OCI-LY7 (cell line): ENCODE measurements at regions not wholly inside any gene's neighbourhood (a gene's known extent, or its start where the extent isn't known, plus 50 kb on each side); places are given as distances from the start of the nearest gene placed in this dataset.

ENCODE experiments used
- BruUV-seq: library from RNA; stranded (reverse); fragments of 400-500 nt; replicated peaks from 2 replicates; lab custom pipeline; 2021; lab: Mats Ljungman, UMichigan
- CTCF ChIA-PET: fragments of 300-600 bp; sonication (Branson Sonifier 250); formaldehyde crosslinking; loops from one replicate; lab custom pipeline; 2022; ENCODE audit warnings: antibody characterized with exemption; ENCODE audit not compliant: unreplicated experiment; lab: Charles Lee
- POLR2A ChIA-PET: fragments of 300-600 bp; sonication (Branson Sonifier 250); formaldehyde crosslinking; loops from one replicate; lab custom pipeline; 2022; ENCODE audit warnings: antibody characterized with exemption; lab: Charles Lee
- DNase-seq: peaks from one replicate; pipeline ENCODE4 v3.0.0-alpha.2; 2015; ENCODE audit warnings: low spot score
- H2AFZ ChIP-seq: fragments of 200-600 bp; sonication (generic), shearing (Covaris generic); 2 replicates; pipeline ENCODE4 v1.6.1; 2014; ENCODE audit warnings: mild to moderate bottlenecking, antibody characterized with exemption, low read length, moderate library complexity
- H3K27ac ChIP-seq: fragments of 200-600 bp; sonication (generic); 2 replicates; pipeline ENCODE4 v1.5.1; 2014; ENCODE audit warnings: mixed run types, low read depth, mild to moderate bottlenecking, moderate library complexity, low read length, inconsistent platforms; ENCODE audit not compliant: poor library complexity, severe bottlenecking
- H3K36me3 ChIP-seq: fragments of 200-600 bp; sonication (generic); 2 replicates; pipeline ENCODE4 v1.6.1; 2014; ENCODE audit warnings: mild to moderate bottlenecking, antibody characterized with exemption, low read length, moderate library complexity, mixed read lengths; ENCODE audit not compliant: insufficient read depth
- H3K4me1 ChIP-seq: fragments of 200-600 bp; sonication (generic); 2 replicates; pipeline ENCODE4 v1.5.1; 2014; ENCODE audit warnings: mild to moderate bottlenecking, low read length; ENCODE audit not compliant: insufficient read depth, poor library complexity, severe bottlenecking
- H3K4me2 ChIP-seq: fragments of 200-600 bp; sonication (generic); 2 replicates; pipeline ENCODE4 v1.6.1; 2014; ENCODE audit warnings: mild to moderate bottlenecking, low read length
- H3K4me3 ChIP-seq: fragments of 200-600 bp; sonication (generic); 2 replicates; pipeline ENCODE4 v1.5.1; 2014; ENCODE audit warnings: mild to moderate bottlenecking, low read depth, low read length; ENCODE audit not compliant: poor library complexity, severe bottlenecking
- H3K79me2 ChIP-seq: fragments of 200-600 bp; sonication (generic); 2 replicates; pipeline ENCODE4 v1.6.1; 2016; ENCODE audit warnings: low read depth, mild to moderate bottlenecking, low read length, moderate library complexity, mixed read lengths; ENCODE audit not compliant: insufficient read depth
- H3K9me2 ChIP-seq: fragments of 200-600 bp; sonication (generic); 2 replicates; pipeline ENCODE4 v1.6.1; 2016; ENCODE audit warnings: mild to moderate bottlenecking, low read length, mixed read lengths; ENCODE audit not compliant: insufficient read depth
- H3K9me3 ChIP-seq: fragments of 200-600 bp; sonication (generic); 2 replicates; pipeline ENCODE4 v1.6.1; 2014; ENCODE audit warnings: mild to moderate bottlenecking, mixed run types, low read length, mixed read lengths
- H4K20me1 ChIP-seq: fragments of 200-600 bp; sonication (generic); 2 replicates; pipeline ENCODE4 v1.6.1; 2014; ENCODE audit warnings: mild to moderate bottlenecking, antibody characterized with exemption, low read length, moderate library complexity, mixed read lengths; ENCODE audit not compliant: insufficient read depth
- EZH2phosphoT487 ChIP-seq: fragments of 200-600 bp; sonication (generic); IDR thresholded peaks from 2 replicates; pipeline ENCODE4 v1.6.1; 2018; ENCODE audit warnings: low read depth, borderline replicate concordance, mild to moderate bottlenecking, mixed run types, antibody characterized with exemption, low read length, moderate library complexity, mixed read lengths
- intact Hi-C: fragments of 100-400 bp; cut with micrococcal nuclease; formaldehyde crosslinking; loops from one replicate; pipeline ENCODE4 v1.10.0; 2022; ENCODE audit not compliant: unreplicated experiment
- TF ChIP-seq, protein P1 (sequence below): fragments of 200-600 bp; sonication (generic); conservative IDR thresholded peaks from 2 replicates; pipeline ENCODE4 v1.5.1; 2014; ENCODE audit warnings: mild to moderate bottlenecking, antibody characterized with exemption, low read length, moderate library complexity, mixed read lengths

- ChIA-PET POLR2A (no interaction called here), CTCF (no interaction called here)
- Histone ChIP-seq H3K4me1 (no peaks in the 10 kb centered on the region), H3K36me3 (no peaks in the 10 kb centered on the region), H3K9me2 (no peaks in the 10 kb centered on the region), H4K20me1 (no peaks in the 10 kb centered on the region), H3K4me2 (no peak overlapping the region), H3K4me3 (no peak overlapping the region), H2AFZ (no peak overlapping the region), H3K27ac (no peak overlapping the region), H3K9me3 (no peaks in the 10 kb centered on the region), H3K79me2 (no peaks in the 10 kb centered on the region)
- TF ChIP-seq, protein P1, sequence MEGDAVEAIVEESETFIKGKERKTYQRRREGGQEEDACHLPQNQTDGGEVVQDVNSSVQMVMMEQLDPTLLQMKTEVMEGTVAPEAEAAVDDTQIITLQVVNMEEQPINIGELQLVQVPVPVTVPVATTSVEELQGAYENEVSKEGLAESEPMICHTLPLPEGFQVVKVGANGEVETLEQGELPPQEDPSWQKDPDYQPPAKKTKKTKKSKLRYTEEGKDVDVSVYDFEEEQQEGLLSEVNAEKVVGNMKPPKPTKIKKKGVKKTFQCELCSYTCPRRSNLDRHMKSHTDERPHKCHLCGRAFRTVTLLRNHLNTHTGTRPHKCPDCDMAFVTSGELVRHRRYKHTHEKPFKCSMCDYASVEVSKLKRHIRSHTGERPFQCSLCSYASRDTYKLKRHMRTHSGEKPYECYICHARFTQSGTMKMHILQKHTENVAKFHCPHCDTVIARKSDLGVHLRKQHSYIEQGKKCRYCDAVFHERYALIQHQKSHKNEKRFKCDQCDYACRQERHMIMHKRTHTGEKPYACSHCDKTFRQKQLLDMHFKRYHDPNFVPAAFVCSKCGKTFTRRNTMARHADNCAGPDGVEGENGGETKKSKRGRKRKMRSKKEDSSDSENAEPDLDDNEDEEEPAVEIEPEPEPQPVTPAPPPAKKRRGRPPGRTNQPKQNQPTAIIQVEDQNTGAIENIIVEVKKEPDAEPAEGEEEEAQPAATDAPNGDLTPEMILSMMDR = no peak
- TF ChIP-seq EZH2phosphoT487 = no peak
- intact Hi-C loops = no loop called here
- DNase-seq = no peak
- no TSS peak for BruUV-seq
Measured at GRCh38 chr7:67554986-67555385, 558.4 kb downstream of the TYW1 start.

GRCh38 chr7:67564959-67565358 is 568.3 kb downstream of the TYW1 start:
- H3K4me3 ChIP-seq = no peak overlapping the region
- H3K4me2 ChIP-seq = no peak overlapping the region
- no peaks in the 10 kb centered on the region for H3K9me3 ChIP-seq
- no TSS peak for BruUV-seq
- H3K79me2 ChIP-seq = no peaks in the 10 kb centered on the region
- POLR2A ChIA-PET = no interaction called here
- DNase-seq = no peak
- no peaks in the 10 kb centered on the region for H3K4me1 ChIP-seq
- H3K9me2 ChIP-seq = no peaks in the 10 kb centered on the region
- intact Hi-C loops = no loop called here
- no peaks in the 10 kb centered on the region for H3K36me3 ChIP-seq
- CTCF ChIA-PET = no interaction called here
- no peaks in the 10 kb centered on the region for H4K20me1 ChIP-seq
- no peak overlapping the region for H2AFZ ChIP-seq
- TF ChIP-seq, protein P1 = no peak
- no peak for TF ChIP-seq EZH2phosphoT487
- no peak overlapping the region for H3K27ac ChIP-seq

DNA sequence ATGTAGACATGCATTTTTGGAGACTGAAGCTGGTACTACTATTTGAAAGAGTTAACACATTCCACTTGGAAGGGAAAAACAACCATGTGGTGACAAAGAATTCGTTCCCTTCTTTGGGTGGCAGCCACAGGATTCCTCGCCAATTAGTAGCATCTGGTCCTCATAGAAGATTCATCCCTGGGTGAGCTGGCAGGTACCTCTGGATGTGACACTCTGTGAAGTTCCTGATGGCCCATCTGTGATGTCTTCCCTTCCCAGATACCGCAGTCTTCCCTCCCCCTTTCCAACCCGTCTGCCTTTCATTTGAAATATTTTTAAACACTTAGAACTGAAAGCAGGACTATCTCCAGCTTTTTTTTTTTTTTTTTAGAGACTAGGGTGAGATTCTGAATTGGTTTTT is 569.5 kb downstream of the TYW1 start:
- intact Hi-C loops = no loop called here
- Histone ChIP-seq H3K4me3 (no peak overlapping the region), H3K79me2 (no peaks in the 10 kb centered on the region), H3K4me1 (no peaks in the 10 kb centered on the region), H2AFZ (no peak overlapping the region), H4K20me1 (no peaks in the 10 kb centered on the region), H3K9me3 (no peaks in the 10 kb centered on the region), H3K36me3 (no peaks in the 10 kb centered on the region), H3K9me2 (no peaks in the 10 kb centered on the region), H3K27ac (no peak overlapping the region), H3K4me2 (no peak overlapping the region)
- ChIA-PET CTCF (no interaction called here), POLR2A (interaction anchor here (0.6 to 1.2 kb wide), 3 partner anchors 584 to 1694 kb away, joined by 4 to 5 read pairs (median 4); no protein-coding TSS in a partner anchor)
- no TSS peak for BruUV-seq
- no peak for TF ChIP-seq EZH2phosphoT487
- TF ChIP-seq, protein P1 = no peak
- no peak for DNase-seq
